NCI-H2227 (cell line): ENCODE measurements at regions not wholly inside any gene's neighbourhood (a gene's known extent, or its start where the extent isn't known, plus 50 kb on each side); places are given as distances from the start of the nearest gene placed in this dataset.
"Not testable (repeated sequence)": the region's sequence is repeated elsewhere in the genome, so short reads cannot be mapped to it uniquely, and the experiment has no call there.

Experiments
- DNase-seq: peaks from one replicate; lab custom pipeline; 2025; ENCODE audit not compliant: unreplicated experiment; lab: John Stamatoyannopoulos, UW

- DNase-seq: no peak
Measured at GRCh38 chr2:204140246-204140645, 203.7 kb downstream of the ICOS start.

GRCh38 chr2:204143216-204144014 is 206.9 kb downstream of the ICOS start:
- peak; percentile 90 for DNase-seq

GRCh38 chr2:204144492-204144891 is 207.9 kb downstream of the ICOS start:
- DNase-seq: peak; percentile 16

GRCh38 chr2:204145263-204145751 is 208.7 kb downstream of the ICOS start:
- peak; percentile 91 for DNase-seq

GRCh38 chr2:204145791-204146190 is 209.2 kb downstream of the ICOS start:
- no peak for DNase-seq

- DNase-seq: not testable (repeated sequence)
Measured at GRCh38 chr2:204147040-204147439, 210.5 kb downstream of the ICOS start.

- DNase-seq: peak; percentile 34
Measured at GRCh38 chr2:204150721-204151120, 214.2 kb downstream of the ICOS start.

- DNase-seq: peak; percentile 50
Measured at GRCh38 chr2:204152616-204153015, 216.1 kb downstream of the ICOS start.

GRCh38 chr2:204154863-204155262 is 218.3 kb downstream of the ICOS start:
- DNase-seq: no peak

- DNase-seq: no peak
Measured at GRCh38 chr2:204156456-204156855, 219.9 kb downstream of the ICOS start.

- DNase-seq: no peak
Measured at GRCh38 chr2:204157684-204158083, 221.1 kb downstream of the ICOS start.

GRCh38 chr2:204159526-204159925 is 223.0 kb downstream of the ICOS start:
- DNase-seq: no peak

- no peak for DNase-seq
Measured at GRCh38 chr2:204160989-204161388, 224.4 kb downstream of the ICOS start.

- DNase-seq: no peak
Measured at GRCh38 chr2:204161886-204162285, 225.3 kb downstream of the ICOS start.

- DNase-seq: no peak
Measured at GRCh38 chr2:204166961-204167360, 230.4 kb downstream of the ICOS start.

GRCh38 chr2:204167670-204168069 is 231.1 kb downstream of the ICOS start:
- DNase-seq: not testable (repeated sequence)

GRCh38 chr2:204170411-204170810 is 233.8 kb downstream of the ICOS start:
- DNase-seq: peak; percentile 72

- DNase-seq: no peak
Measured at GRCh38 chr2:204171432-204172144, 235.0 kb downstream of the ICOS start.

- DNase-seq: no peak
Measured at GRCh38 chr2:204172145-204172600, 235.6 kb downstream of the ICOS start.

- DNase-seq: no peak
Measured at GRCh38 chr2:204174034-204174433, 237.5 kb downstream of the ICOS start.

GRCh38 chr2:204175552-204176271 is 239.1 kb downstream of the ICOS start:
- peak; percentile 21 for DNase-seq
